Astrocyte (in vitro differentiated cells and primary cell): ENCODE measurements at regions not wholly inside any gene's neighbourhood (a gene's known extent, or its start where the extent isn't known, plus 50 kb on each side); places are given as distances from the start of the nearest gene placed in this dataset.

Experiments
- DNase-seq: peaks from one replicate; pipeline ENCODE4 v3.0.0-alpha.2; 2010; ENCODE audit warnings: low read depth
- FAIRE-seq: peaks from 2 replicates; lab custom pipeline; 2011; peaks lifted over from hg19 to GRCh38; lab: Jason Lieb, UNC
- H2AFZ ChIP-seq: 2 replicates; pipeline ENCODE4 v1.6.0; 2012; ENCODE audit warnings: low read depth, low read length, inconsistent platforms
- H3K27ac ChIP-seq: 2 replicates; pipeline ENCODE4 v1.5.1; 2011; ENCODE audit warnings: low read depth, low read length, inconsistent platforms
- H3K27me3 ChIP-seq: 2 replicates; pipeline ENCODE4 v1.6.0; 2011; ENCODE audit warnings: low read length, inconsistent platforms; ENCODE audit not compliant: insufficient read depth
- H3K36me3 ChIP-seq: 2 replicates; pipeline ENCODE4 v1.5.1; 2011; ENCODE audit warnings: low read length, inconsistent platforms; ENCODE audit not compliant: insufficient read depth
- H3K4me1 ChIP-seq: 2 replicates; pipeline ENCODE4 v1.5.1; 2011; ENCODE audit warnings: low read length, inconsistent platforms; ENCODE audit not compliant: insufficient read depth
- H3K4me2 ChIP-seq: 2 replicates; pipeline ENCODE4 v1.6.0; 2012; ENCODE audit warnings: low read length, inconsistent platforms
- H3K4me3 ChIP-seq: 2 replicates; pipeline ENCODE4 v1.5.1; 2011; ENCODE audit warnings: low read depth, mild to moderate bottlenecking, low read length, inconsistent platforms; ENCODE audit not compliant: insufficient read depth
- H3K79me2 ChIP-seq: 2 replicates; pipeline ENCODE4 v1.6.0; 2012; ENCODE audit warnings: mild to moderate bottlenecking, low read length, inconsistent platforms; ENCODE audit not compliant: insufficient read depth
- H3K9ac ChIP-seq: 2 replicates; pipeline ENCODE4 v1.6.0; 2012; ENCODE audit warnings: mild to moderate bottlenecking, low read length, inconsistent platforms
- H3K9me3 ChIP-seq: 2 replicates; pipeline ENCODE4 v1.5.1; 2012; ENCODE audit warnings: low read depth, mild to moderate bottlenecking, low read length, inconsistent platforms; ENCODE audit not compliant: insufficient read depth
- H4K20me1 ChIP-seq: 2 replicates; pipeline ENCODE4 v1.6.0; 2012; ENCODE audit warnings: low read length, inconsistent platforms; ENCODE audit not compliant: insufficient read depth
- H3K27ac Mint-ChIP-seq: one replicate; pipeline ENCODE4 v1.8.0; 2021; ENCODE audit warnings: mild to moderate bottlenecking, mixed read lengths; ENCODE audit not compliant: unreplicated experiment
- H3K27me3 Mint-ChIP-seq: one replicate; pipeline ENCODE4 v1.8.0; 2021; ENCODE audit warnings: low read depth, mixed read lengths; ENCODE audit not compliant: unreplicated experiment
- H3K36me3 Mint-ChIP-seq: one replicate; pipeline ENCODE4 v1.8.0; 2021; ENCODE audit warnings: low read depth, mixed read lengths; ENCODE audit not compliant: unreplicated experiment
- H3K4me1 Mint-ChIP-seq: one replicate; pipeline ENCODE4 v1.8.0; 2021; ENCODE audit warnings: low read depth, mixed read lengths; ENCODE audit not compliant: unreplicated experiment
- H3K4me3 Mint-ChIP-seq: one replicate; pipeline ENCODE4 v1.8.0; 2021; ENCODE audit warnings: mild to moderate bottlenecking, moderate library complexity, mixed read lengths; ENCODE audit not compliant: unreplicated experiment
- H3K9me3 Mint-ChIP-seq: one replicate; pipeline ENCODE4 v1.8.0; 2021; ENCODE audit warnings: mild to moderate bottlenecking, mixed read lengths; ENCODE audit not compliant: unreplicated experiment
- EZH2 ChIP-seq: IDR thresholded peaks from 2 replicates; pipeline ENCODE4 v1.6.1; 2012; ENCODE audit warnings: mild to moderate bottlenecking, low read length, inconsistent platforms; ENCODE audit not compliant: insufficient read depth
- TF ChIP-seq, protein P1 (sequence below): IDR thresholded peaks from 2 replicates; pipeline ENCODE4 v1.5.1; 2011; ENCODE audit warnings: low read depth, mild to moderate bottlenecking, inconsistent platforms, low read length, moderate library complexity; ENCODE audit not compliant: insufficient read depth

DNA sequence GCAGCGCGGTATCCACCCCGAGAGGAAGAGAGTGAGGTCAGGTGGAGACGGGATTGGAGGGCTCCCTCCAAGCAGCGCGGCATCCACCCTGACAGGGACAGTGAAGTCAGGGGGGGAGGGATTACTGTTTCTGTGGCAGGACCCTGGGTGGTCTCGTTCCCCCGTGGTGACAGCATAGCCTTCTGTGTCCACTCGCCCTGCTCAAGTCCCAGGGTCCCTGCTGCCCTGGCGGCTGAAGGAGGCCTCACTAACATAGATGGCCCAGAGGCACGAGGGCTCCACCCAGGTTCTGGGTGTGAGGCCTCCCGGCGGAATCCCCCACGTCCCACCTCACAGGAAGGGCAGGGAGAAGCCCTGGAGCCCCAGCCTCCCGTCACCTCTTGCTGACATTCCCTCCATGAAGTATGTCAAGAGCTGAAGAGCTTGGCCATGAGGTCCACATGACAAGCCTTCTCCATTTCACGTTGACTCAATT lies 636.1 kb downstream of the BRD1 start:
- H3K4me3 Mint-ChIP-seq: no peak overlapping the region
- TF ChIP-seq EZH2: no peak
- TF ChIP-seq, protein P1, sequence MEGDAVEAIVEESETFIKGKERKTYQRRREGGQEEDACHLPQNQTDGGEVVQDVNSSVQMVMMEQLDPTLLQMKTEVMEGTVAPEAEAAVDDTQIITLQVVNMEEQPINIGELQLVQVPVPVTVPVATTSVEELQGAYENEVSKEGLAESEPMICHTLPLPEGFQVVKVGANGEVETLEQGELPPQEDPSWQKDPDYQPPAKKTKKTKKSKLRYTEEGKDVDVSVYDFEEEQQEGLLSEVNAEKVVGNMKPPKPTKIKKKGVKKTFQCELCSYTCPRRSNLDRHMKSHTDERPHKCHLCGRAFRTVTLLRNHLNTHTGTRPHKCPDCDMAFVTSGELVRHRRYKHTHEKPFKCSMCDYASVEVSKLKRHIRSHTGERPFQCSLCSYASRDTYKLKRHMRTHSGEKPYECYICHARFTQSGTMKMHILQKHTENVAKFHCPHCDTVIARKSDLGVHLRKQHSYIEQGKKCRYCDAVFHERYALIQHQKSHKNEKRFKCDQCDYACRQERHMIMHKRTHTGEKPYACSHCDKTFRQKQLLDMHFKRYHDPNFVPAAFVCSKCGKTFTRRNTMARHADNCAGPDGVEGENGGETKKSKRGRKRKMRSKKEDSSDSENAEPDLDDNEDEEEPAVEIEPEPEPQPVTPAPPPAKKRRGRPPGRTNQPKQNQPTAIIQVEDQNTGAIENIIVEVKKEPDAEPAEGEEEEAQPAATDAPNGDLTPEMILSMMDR: no peak
- FAIRE-seq: no peak
- no peaks in the 10 kb centered on the region for H3K4me1 ChIP-seq
- H3K36me3 ChIP-seq: no peaks in the 10 kb centered on the region
- H3K79me2 ChIP-seq: no peaks in the 10 kb centered on the region
- no peak overlapping the region for H3K4me2 ChIP-seq
- H3K9me3 ChIP-seq: peaks cover 10% of the 10 kb centered on the region
- H2AFZ ChIP-seq: no peak overlapping the region
- no peak overlapping the region for H3K4me3 ChIP-seq
- no peak overlapping the region for H3K9ac ChIP-seq
- no peak overlapping the region for H3K27ac Mint-ChIP-seq
- H3K27me3 Mint-ChIP-seq: peaks cover 31% of the 10 kb centered on the region
- no peak for DNase-seq
- H3K27me3 ChIP-seq: no peaks in the 10 kb centered on the region
- H3K36me3 Mint-ChIP-seq: peaks cover 1% of the 10 kb centered on the region
- H3K9me3 Mint-ChIP-seq: peaks cover 14% of the 10 kb centered on the region
- H3K4me1 Mint-ChIP-seq: no peaks in the 10 kb centered on the region
- H3K27ac ChIP-seq: no peak overlapping the region
- no peaks in the 10 kb centered on the region for H4K20me1 ChIP-seq

DNA sequence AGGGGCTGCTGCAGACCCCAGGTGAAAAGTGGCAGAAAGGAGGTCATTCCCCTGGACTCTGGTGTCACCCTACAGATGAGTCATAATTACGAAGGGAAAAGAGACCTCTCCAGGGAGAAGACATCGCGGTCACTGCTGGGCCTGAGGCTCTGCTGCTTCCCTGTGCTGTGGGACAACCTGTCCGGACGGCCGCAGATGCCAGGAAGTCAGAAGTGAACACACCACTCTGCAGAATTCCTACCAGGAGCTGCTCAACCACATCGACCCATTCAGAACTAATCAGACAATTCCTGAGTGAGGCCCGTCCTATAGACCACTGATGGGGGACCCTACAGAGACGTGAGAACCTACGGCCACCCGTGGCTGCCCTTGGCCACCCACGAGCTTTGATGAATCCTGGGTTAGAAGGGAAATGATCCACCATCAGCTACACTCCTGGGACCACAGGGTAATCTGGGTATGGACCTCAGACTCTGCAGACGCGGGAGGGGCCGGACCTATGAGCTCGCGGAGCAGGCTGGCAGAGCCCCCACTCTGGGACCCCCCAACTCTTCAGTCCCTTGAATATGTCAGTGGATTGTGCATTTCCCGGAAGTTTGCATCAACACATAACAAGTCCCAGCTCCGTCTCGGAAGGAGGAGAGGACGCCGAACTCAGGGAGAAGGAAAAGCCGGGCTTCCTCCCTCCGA lies 636.7 kb downstream of the BRD1 start:
- H3K9me3 Mint-ChIP-seq: peaks cover 14% of the 10 kb centered on the region
- Histone ChIP-seq H3K79me2 (no peaks in the 10 kb centered on the region), H3K4me2 (no peak overlapping the region), H3K4me1 (no peaks in the 10 kb centered on the region), H3K27me3 (no peaks in the 10 kb centered on the region), H3K4me3 (no peak overlapping the region), H3K27ac (no peak overlapping the region), H3K9me3 (peaks cover 10% of the 10 kb centered on the region), H3K36me3 (no peaks in the 10 kb centered on the region), H2AFZ (no peak overlapping the region), H4K20me1 (no peaks in the 10 kb centered on the region), H3K9ac (no peak overlapping the region)
- DNase-seq: no peak
- H3K36me3 Mint-ChIP-seq: peaks cover 1% of the 10 kb centered on the region
- no peak for FAIRE-seq
- TF ChIP-seq EZH2: no peak
- TF ChIP-seq, protein P1: no peak
- no peak overlapping the region for H3K27ac Mint-ChIP-seq
- H3K27me3 Mint-ChIP-seq: peaks cover 26% of the 10 kb centered on the region
- H3K4me3 Mint-ChIP-seq: no peak overlapping the region
- no peaks in the 10 kb centered on the region for H3K4me1 Mint-ChIP-seq

DNA sequence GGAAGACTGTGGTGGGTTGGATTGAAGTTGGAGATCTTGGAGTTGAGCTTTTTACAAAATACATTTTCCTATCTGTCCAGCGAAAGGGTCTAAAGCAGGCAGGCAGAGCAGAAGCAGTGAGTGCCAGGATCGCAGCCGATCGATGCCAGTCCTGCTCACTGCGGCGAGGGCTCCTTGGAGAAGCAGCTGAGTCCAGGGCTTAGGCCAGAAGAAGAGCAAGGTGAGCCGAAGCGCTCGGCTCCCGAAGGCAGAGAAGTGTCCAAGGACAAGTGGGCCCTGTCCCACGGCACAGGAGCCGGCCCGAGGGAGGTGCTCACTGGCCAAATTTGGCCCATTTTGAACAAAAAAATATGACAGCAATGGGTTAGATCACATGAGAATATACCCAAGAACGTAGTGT lies 637.8 kb downstream of the BRD1 start:
- no peaks in the 10 kb centered on the region for H3K4me1 ChIP-seq
- H3K9me3 ChIP-seq: peaks cover 10% of the 10 kb centered on the region
- Mint-ChIP-seq H3K4me3 (no peak overlapping the region), H3K4me1 (no peaks in the 10 kb centered on the region), H3K27me3 (peaks cover 26% of the 10 kb centered on the region), H3K27ac (no peak overlapping the region), H3K36me3 (peaks cover 1% of the 10 kb centered on the region), H3K9me3 (peaks cover 13% of the 10 kb centered on the region)
- no peak overlapping the region for H3K4me2 ChIP-seq
- no peak overlapping the region for H3K9ac ChIP-seq
- H3K27me3 ChIP-seq: no peaks in the 10 kb centered on the region
- no peak overlapping the region for H3K4me3 ChIP-seq
- no peaks in the 10 kb centered on the region for H4K20me1 ChIP-seq
- no peaks in the 10 kb centered on the region for H3K79me2 ChIP-seq
- FAIRE-seq (no peak), DNase-seq (no peak)
- H2AFZ ChIP-seq: no peak overlapping the region
- no peak for TF ChIP-seq EZH2
- TF ChIP-seq, protein P1: no peak
- no peak overlapping the region for H3K27ac ChIP-seq
- H3K36me3 ChIP-seq: no peaks in the 10 kb centered on the region
